ENCODE measurements at regions not wholly inside any gene's neighbourhood (a gene's known extent, or its start where the extent isn't known, plus 50 kb on each side); places are given as distances from the start of the nearest gene placed in this dataset.
A peak's percentile ranks its signal among the peaks of the same experiment; 100 is the strongest.

GRCh38 chr15:87608238-87609028 lies 648.1 kb downstream of the NTRK3 start:
- TF ChIP-seq ZFX (IDR thresholded peaks at IDR 0.05; ENCODE audit: borderline replicate concordance): no peak
- TF ChIP-seq, protein P1, sequence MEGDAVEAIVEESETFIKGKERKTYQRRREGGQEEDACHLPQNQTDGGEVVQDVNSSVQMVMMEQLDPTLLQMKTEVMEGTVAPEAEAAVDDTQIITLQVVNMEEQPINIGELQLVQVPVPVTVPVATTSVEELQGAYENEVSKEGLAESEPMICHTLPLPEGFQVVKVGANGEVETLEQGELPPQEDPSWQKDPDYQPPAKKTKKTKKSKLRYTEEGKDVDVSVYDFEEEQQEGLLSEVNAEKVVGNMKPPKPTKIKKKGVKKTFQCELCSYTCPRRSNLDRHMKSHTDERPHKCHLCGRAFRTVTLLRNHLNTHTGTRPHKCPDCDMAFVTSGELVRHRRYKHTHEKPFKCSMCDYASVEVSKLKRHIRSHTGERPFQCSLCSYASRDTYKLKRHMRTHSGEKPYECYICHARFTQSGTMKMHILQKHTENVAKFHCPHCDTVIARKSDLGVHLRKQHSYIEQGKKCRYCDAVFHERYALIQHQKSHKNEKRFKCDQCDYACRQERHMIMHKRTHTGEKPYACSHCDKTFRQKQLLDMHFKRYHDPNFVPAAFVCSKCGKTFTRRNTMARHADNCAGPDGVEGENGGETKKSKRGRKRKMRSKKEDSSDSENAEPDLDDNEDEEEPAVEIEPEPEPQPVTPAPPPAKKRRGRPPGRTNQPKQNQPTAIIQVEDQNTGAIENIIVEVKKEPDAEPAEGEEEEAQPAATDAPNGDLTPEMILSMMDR (IDR thresholded peaks at IDR 0.05): no peak
- no peak overlapping the region for H3K27ac ChIP-seq

- no peak for TF ChIP-seq ZFX (IDR thresholded peaks at IDR 0.05; ENCODE audit: borderline replicate concordance)
- TF ChIP-seq, protein P1 (IDR thresholded peaks at IDR 0.05): no peak
- H3K27ac ChIP-seq: no peak overlapping the region
Measured at GRCh38 chr15:87606971-87607370, 649.6 kb downstream of the NTRK3 start.

- no peak overlapping the region for H3K27ac ChIP-seq
- TF ChIP-seq, protein P1 (IDR thresholded peaks at IDR 0.05): peak; percentile 78
- no peak for TF ChIP-seq ZFX (IDR thresholded peaks at IDR 0.05; ENCODE audit: borderline replicate concordance)
Measured at GRCh38 chr15:87604857-87605446, 651.6 kb downstream of the NTRK3 start.

GRCh38 chr15:87602371-87602770 lies 654.2 kb downstream of the NTRK3 start:
- TF ChIP-seq, protein P1 (IDR thresholded peaks at IDR 0.05): no peak
- no peak for TF ChIP-seq ZFX (IDR thresholded peaks at IDR 0.05; ENCODE audit: borderline replicate concordance)
- no peak overlapping the region for H3K27ac ChIP-seq

DNA sequence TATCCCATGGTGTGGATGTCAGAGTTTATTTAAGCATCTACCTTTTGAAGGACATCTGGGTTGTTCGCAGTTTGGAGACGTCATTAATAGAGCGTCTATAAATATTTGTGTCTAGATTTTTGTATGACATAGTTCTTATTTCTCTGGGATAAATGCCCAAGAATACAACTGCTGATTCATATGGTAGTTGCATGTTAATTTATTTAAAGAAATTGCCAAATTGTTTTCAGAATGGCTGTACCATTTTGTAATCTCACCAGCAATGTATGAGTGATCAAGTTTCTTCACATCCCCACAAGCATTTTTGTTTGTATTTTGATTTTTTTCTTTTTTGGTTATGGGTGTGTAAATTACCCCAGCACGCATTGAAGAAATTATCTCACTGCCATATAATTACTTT lies 656.9 kb downstream of the NTRK3 start:
- TF ChIP-seq, protein P1 (IDR thresholded peaks at IDR 0.05): no peak
- TF ChIP-seq ZFX (IDR thresholded peaks at IDR 0.05; ENCODE audit: borderline replicate concordance): no peak
- no peak overlapping the region for H3K27ac ChIP-seq

- no peak for TF ChIP-seq ZFX (IDR thresholded peaks at IDR 0.05; ENCODE audit: borderline replicate concordance)
- TF ChIP-seq, protein P1 (IDR thresholded peaks at IDR 0.05): no peak
- H3K27ac ChIP-seq: no peak overlapping the region
Measured at GRCh38 chr15:87597346-87598052, 659.0 kb downstream of the NTRK3 start.

Data from 22Rv1 (cell line).